ENCODE measurements at regions not wholly inside any gene's neighbourhood (a gene's known extent, or its start where the extent isn't known, plus 50 kb on each side); places are given as distances from the start of the nearest gene placed in this dataset.

DNA sequence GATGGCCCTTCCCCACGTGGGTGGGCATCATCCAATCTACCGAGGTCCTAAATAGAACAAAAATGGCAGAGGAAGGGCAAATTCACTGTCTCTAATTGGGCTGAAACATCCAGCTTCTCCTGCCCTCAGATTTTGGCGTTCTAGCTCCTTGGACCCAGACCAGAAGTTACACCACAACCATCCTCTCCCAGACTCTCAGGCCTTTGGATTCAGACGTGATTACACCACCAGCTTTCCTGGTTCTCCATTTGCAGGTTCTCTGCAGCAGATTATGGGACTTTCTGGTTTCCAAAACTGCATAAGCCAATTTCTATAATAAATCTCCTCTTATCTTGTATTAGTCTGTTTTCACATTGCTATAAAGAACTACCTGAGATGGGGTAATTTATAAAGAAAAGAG is 73.6 kb upstream of the STARD4 start:
- TF ChIP-seq, protein P1, sequence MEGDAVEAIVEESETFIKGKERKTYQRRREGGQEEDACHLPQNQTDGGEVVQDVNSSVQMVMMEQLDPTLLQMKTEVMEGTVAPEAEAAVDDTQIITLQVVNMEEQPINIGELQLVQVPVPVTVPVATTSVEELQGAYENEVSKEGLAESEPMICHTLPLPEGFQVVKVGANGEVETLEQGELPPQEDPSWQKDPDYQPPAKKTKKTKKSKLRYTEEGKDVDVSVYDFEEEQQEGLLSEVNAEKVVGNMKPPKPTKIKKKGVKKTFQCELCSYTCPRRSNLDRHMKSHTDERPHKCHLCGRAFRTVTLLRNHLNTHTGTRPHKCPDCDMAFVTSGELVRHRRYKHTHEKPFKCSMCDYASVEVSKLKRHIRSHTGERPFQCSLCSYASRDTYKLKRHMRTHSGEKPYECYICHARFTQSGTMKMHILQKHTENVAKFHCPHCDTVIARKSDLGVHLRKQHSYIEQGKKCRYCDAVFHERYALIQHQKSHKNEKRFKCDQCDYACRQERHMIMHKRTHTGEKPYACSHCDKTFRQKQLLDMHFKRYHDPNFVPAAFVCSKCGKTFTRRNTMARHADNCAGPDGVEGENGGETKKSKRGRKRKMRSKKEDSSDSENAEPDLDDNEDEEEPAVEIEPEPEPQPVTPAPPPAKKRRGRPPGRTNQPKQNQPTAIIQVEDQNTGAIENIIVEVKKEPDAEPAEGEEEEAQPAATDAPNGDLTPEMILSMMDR (IDR thresholded peaks at IDR 0.05) = no peak
- TF ChIP-seq EP300 (IDR thresholded peaks at IDR 0.05) (no peak), POLR2A (IDR thresholded peaks at IDR 0.05) (no peak)
